ENCODE measurements at regions not wholly inside any gene's neighbourhood (a gene's known extent, or its start where the extent isn't known, plus 50 kb on each side); places are given as distances from the start of the nearest gene placed in this dataset.
"Not testable (repeated sequence)": the region's sequence is repeated elsewhere in the genome, so short reads cannot be mapped to it uniquely, and the experiment has no call there.

GRCh38 chr4:31241504-31242106 is 521.4 kb downstream of the PCDH7 start:
- H3K4me2 ChIP-seq (ENCODE audit: low read length) = no peak overlapping the region
- no peak overlapping the region for H3K27ac ChIP-seq
- H3K9ac ChIP-seq = no peak overlapping the region
- no peaks in the 10 kb centered on the region for H3K36me3 ChIP-seq (ENCODE audit: control insufficient read depth, insufficient read depth, low read length)
- H3K4me3 ChIP-seq (ENCODE audit: low read depth, low read length) = no peak overlapping the region
- no peaks in the 10 kb centered on the region for H3K27me3 ChIP-seq (ENCODE audit: control insufficient read depth, insufficient read depth, low read length)
- H3K9me3 ChIP-seq (ENCODE audit: control insufficient read depth, low read length) = no peaks in the 10 kb centered on the region
- H3K4me1 ChIP-seq = no peaks in the 10 kb centered on the region
- no peak overlapping the region for H2AFZ ChIP-seq
- no peak for TF ChIP-seq CTCF (IDR thresholded peaks at IDR 0.05)
- no peaks in the 10 kb centered on the region for H3K79me2 ChIP-seq

DNA sequence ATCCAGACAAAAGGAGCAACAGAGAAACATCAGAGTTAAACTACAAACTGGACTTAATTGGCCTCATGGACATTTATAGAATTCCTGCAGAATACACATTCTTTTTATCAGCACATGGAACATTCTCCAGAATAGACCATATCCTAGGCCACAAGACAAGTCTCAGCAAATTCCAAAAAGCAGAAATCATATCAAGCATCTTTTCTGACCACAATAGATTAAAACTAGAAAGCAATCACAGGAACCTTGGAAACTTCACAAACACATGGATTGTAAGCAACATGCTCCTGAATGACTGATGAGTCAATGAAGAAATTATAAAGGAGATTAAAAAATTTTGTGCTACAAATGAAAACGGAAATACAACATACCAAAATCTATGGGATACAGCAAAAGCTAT is 526.7 kb downstream of the PCDH7 start:
- no peaks in the 10 kb centered on the region for H3K9me3 ChIP-seq (ENCODE audit: control insufficient read depth, low read length)
- no peaks in the 10 kb centered on the region for H3K79me2 ChIP-seq
- H3K4me1 ChIP-seq = no peaks in the 10 kb centered on the region
- H3K9ac ChIP-seq = no peak overlapping the region
- no peak overlapping the region for H3K4me2 ChIP-seq (ENCODE audit: low read length)
- H3K36me3 ChIP-seq (ENCODE audit: control insufficient read depth, insufficient read depth, low read length) = no peaks in the 10 kb centered on the region
- H3K27ac ChIP-seq = no peak overlapping the region
- TF ChIP-seq CTCF (IDR thresholded peaks at IDR 0.05) = no peak
- no peak overlapping the region for H3K4me3 ChIP-seq (ENCODE audit: low read depth, low read length)
- H2AFZ ChIP-seq = no peak overlapping the region
- H3K27me3 ChIP-seq (ENCODE audit: control insufficient read depth, insufficient read depth, low read length) = no peaks in the 10 kb centered on the region

DNA sequence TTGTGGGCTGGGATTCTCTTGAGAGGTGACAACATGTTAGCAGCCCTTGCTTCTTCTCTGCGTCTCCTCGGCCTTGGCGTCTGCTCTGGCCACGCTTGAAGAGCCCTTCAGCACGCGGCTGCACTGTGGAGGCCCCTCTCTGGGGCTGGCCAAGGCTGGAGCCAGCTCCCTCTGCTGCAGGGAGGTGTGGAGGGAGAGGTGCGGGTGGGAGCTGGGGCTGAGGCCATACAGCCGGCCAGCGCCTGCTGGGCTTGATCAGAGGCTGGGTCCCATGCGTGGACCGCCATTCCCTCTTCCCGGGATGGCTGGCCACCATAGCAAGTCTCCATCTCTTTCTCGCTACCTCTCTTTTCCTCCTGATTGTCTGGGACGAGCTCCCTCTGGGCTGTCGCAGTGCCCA is 539.0 kb downstream of the PCDH7 start:
- Histone ChIP-seq H3K4me3 (ENCODE audit: low read depth, low read length) (no peak overlapping the region), H3K27me3 (ENCODE audit: control insufficient read depth, insufficient read depth, low read length) (no peaks in the 10 kb centered on the region), H3K27ac (no peak overlapping the region), H3K9me3 (ENCODE audit: control insufficient read depth, low read length) (no peaks in the 10 kb centered on the region), H3K4me2 (ENCODE audit: low read length) (no peak overlapping the region), H3K9ac (no peak overlapping the region), H3K4me1 (no peaks in the 10 kb centered on the region), H3K79me2 (no peaks in the 10 kb centered on the region), H2AFZ (no peak overlapping the region), H3K36me3 (ENCODE audit: control insufficient read depth, insufficient read depth, low read length) (no peaks in the 10 kb centered on the region)
- no peak for TF ChIP-seq CTCF (IDR thresholded peaks at IDR 0.05)

- H3K27me3 ChIP-seq (ENCODE audit: control insufficient read depth, insufficient read depth, low read length) = no peaks in the 10 kb centered on the region
- H3K79me2 ChIP-seq = no peaks in the 10 kb centered on the region
- TF ChIP-seq CTCF (IDR thresholded peaks at IDR 0.05) = no peak
- no peak overlapping the region for H3K9ac ChIP-seq
- no peak overlapping the region for H3K27ac ChIP-seq
- no peaks in the 10 kb centered on the region for H3K4me1 ChIP-seq
- H3K4me2 ChIP-seq (ENCODE audit: low read length) = no peak overlapping the region
- H3K36me3 ChIP-seq (ENCODE audit: control insufficient read depth, insufficient read depth, low read length) = no peaks in the 10 kb centered on the region
- H2AFZ ChIP-seq = no peak overlapping the region
- no peak overlapping the region for H3K4me3 ChIP-seq (ENCODE audit: low read depth, low read length)
- H3K9me3 ChIP-seq (ENCODE audit: control insufficient read depth, low read length) = no peaks in the 10 kb centered on the region
These were observed 541.5 kb downstream of the PCDH7 start for GRCh38 chr4:31261632-31262031.

DNA sequence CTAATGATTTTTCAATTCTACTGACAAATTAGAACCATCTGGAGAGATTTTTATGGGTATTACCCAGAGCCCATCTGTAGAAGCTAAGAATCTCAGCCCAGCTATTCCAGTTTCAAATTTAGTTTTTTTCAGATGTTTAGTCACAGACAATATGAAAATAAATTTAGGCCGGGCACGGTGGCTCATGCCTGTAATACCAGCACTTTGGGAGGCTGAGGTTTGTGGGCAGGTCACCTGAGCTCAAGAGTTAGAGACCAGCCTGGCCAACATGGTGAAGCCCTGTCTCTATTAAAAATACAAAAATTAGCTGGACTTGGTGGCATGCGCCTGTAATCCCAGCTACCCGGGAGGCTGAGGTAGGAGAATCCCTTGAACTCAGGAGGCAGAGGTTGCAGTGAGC is 545.9 kb downstream of the PCDH7 start:
- H3K36me3 ChIP-seq (ENCODE audit: control insufficient read depth, insufficient read depth, low read length); H3K4me1 ChIP-seq; H3K9me3 ChIP-seq (ENCODE audit: control insufficient read depth, low read length); H3K27ac ChIP-seq; H3K79me2 ChIP-seq; H3K4me3 ChIP-seq (ENCODE audit: low read depth, low read length); H3K9ac ChIP-seq; H2AFZ ChIP-seq; H3K27me3 ChIP-seq (ENCODE audit: control insufficient read depth, insufficient read depth, low read length); H3K4me2 ChIP-seq (ENCODE audit: low read length): not testable (repeated sequence)
